ENCODE measurements at regions not wholly inside any gene's neighbourhood (a gene's known extent, or its start where the extent isn't known, plus 50 kb on each side); places are given as distances from the start of the nearest gene placed in this dataset.

DNA sequence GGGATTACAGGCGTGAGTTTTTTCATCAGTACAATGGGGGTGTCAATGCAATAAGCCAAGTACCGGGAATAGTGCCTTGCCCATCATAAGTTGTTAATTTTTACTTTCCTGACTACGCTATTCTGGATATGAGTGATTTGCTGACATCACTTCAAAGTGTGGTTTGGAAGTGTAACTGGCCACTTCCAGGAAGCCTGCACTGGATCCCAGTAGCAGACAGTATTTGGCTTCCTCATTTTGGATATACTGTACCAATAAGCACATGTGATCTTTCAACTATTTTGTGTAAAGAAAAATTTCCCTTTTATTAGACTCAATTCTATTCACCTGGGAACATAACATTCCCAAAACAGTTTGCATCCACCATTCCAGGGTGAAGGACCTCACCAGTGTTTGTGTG, 417.7 kb upstream of the KLF4 start:
- TF ChIP-seq CTCF (IDR thresholded peaks at IDR 0.05) (no peak), ZFX (IDR thresholded peaks at IDR 0.05; ENCODE audit: borderline replicate concordance) (no peak)

DNA sequence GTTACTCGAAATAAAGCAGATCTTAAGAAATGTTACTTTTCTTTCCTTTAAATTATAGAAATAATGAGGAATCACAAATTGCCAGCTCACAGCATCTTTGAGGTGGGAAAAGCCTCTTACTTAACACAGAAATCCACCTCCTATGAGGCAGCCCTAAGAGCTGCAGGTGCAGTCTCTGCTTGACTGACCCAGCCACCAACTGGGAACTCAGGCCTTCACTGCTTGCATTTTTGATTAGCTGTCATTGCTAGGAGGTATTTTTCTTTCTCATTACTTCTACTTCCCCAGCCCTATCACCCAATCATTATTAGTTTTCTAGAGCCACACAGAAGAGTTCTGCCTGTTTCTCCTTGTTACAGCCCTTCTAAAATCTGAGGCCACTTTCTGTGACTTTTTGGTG, 416.5 kb upstream of the KLF4 start:
- no peak overlapping the region for H3K27ac ChIP-seq
- TF ChIP-seq ZFX (IDR thresholded peaks at IDR 0.05; ENCODE audit: borderline replicate concordance) (no peak), CTCF (IDR thresholded peaks at IDR 0.05) (no peak)

More for the DNA sequence above, 417.7 kb upstream of the KLF4 start:
- H3K27ac ChIP-seq = no peak overlapping the region

GRCh38 chr9:107905308-107906020, 415.9 kb upstream of the KLF4 start:
- no peak overlapping the region for H3K27ac ChIP-seq
- TF ChIP-seq ZFX (IDR thresholded peaks at IDR 0.05; ENCODE audit: borderline replicate concordance) (no peak), CTCF (IDR thresholded peaks at IDR 0.05) (no peak)

- TF ChIP-seq CTCF (IDR thresholded peaks at IDR 0.05) = no peak
- no peak for TF ChIP-seq ZFX (IDR thresholded peaks at IDR 0.05; ENCODE audit: borderline replicate concordance)
- no peak overlapping the region for H3K27ac ChIP-seq
These were observed 410.4 kb upstream of the KLF4 start for GRCh38 chr9:107899961-107900330.

GRCh38 chr9:107898761-107899160, 409.2 kb upstream of the KLF4 start:
- no peak overlapping the region for H3K27ac ChIP-seq
- no peak for TF ChIP-seq CTCF (IDR thresholded peaks at IDR 0.05)
- TF ChIP-seq ZFX (IDR thresholded peaks at IDR 0.05; ENCODE audit: borderline replicate concordance) = no peak

GRCh38 chr9:107896544-107896943, 407.0 kb upstream of the KLF4 start:
- TF ChIP-seq CTCF (IDR thresholded peaks at IDR 0.05) = no peak
- H3K27ac ChIP-seq = no peak overlapping the region

DNA sequence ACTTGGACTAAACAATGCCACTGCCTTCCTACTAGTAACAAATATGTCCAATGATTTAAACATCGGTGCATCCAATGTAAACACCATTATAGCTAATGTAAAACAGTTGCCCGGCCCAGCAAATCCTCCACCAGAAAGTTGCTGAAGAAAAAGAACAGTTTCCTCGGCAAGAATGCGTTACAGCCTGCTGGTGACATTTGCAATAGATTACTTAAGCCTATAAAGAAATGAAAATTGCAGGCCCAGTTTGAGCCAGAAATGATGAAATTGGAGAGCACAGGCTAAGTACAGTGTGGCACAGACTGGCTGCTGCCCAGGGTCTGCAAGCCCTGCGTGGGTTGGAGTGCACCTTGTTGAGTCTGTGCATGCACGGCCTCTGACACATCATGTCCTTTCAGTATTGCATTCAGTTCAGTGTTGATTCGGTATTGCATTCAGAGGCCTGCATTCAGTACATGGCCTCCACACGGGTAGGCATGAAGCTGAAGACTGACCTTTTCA, 406.0 kb upstream of the KLF4 start:
- no peak for TF ChIP-seq ZFX (IDR thresholded peaks at IDR 0.05; ENCODE audit: borderline replicate concordance)
- TF ChIP-seq CTCF (IDR thresholded peaks at IDR 0.05) = no peak
- H3K27ac ChIP-seq = no peak overlapping the region

Data from 22Rv1 (cell line).